WTC11 (cell line): ENCODE measurements at regions not wholly inside any gene's neighbourhood (a gene's known extent, or its start where the extent isn't known, plus 50 kb on each side); places are given as distances from the start of the nearest gene placed in this dataset.

Experiments used
- ATF1 ChIP-seq: sonication (generic); formaldehyde crosslinking; IDR thresholded peaks from 2 replicates; pipeline ENCODE4 v1.8.1; 2023; ENCODE audit warnings: mild to moderate bottlenecking, moderate library complexity, missing genetic modification reagents
- FOXJ3 ChIP-seq: sonication (generic); formaldehyde crosslinking; IDR thresholded peaks from 2 replicates; pipeline ENCODE4 v1.9.0; 2021; ENCODE audit warnings: missing genetic modification reagents, mild to moderate bottlenecking, borderline replicate concordance
- GABPB1 ChIP-seq: sonication (generic); formaldehyde crosslinking; IDR thresholded peaks from 2 replicates; pipeline ENCODE4 v1.8.1; 2023; ENCODE audit warnings: mild to moderate bottlenecking, missing genetic modification reagents
- MXD4 ChIP-seq: fragments of 250-450 bp; sonication (Bioruptor Pico); IDR thresholded peaks from 2 replicates; pipeline ENCODE4 v1.8.0; 2021; ENCODE audit warnings: mild to moderate bottlenecking, moderate library complexity, borderline replicate concordance
- NR1H2 ChIP-seq: sonication (generic); formaldehyde crosslinking; IDR thresholded peaks from 2 replicates; pipeline ENCODE4 v1.9.0; 2021; ENCODE audit warnings: mild to moderate bottlenecking, moderate library complexity, missing genetic modification reagents
- NR2C2 ChIP-seq: sonication (generic); formaldehyde crosslinking; IDR thresholded peaks from 2 replicates; pipeline ENCODE4 v1.8.0; 2022; ENCODE audit warnings: mild to moderate bottlenecking, missing genetic modification reagents
- TF ChIP-seq, protein P1 (sequence below): fragments of 200-600 bp; IDR thresholded peaks from 2 replicates; pipeline ENCODE4 v1.8.0; 2022; ENCODE audit warnings: antibody characterized with exemption
- TF ChIP-seq, protein P2 (sequence below): sonication (generic); formaldehyde crosslinking; IDR thresholded peaks from 2 replicates; pipeline ENCODE4 v1.8.1; 2022; ENCODE audit warnings: mild to moderate bottlenecking, moderate library complexity, missing genetic modification reagents
- TF ChIP-seq, protein P3 (sequence below): sonication (generic); formaldehyde crosslinking; IDR thresholded peaks from 2 replicates; pipeline ENCODE4 v1.8.1; 2023; ENCODE audit warnings: mild to moderate bottlenecking, missing genetic modification reagents

DNA sequence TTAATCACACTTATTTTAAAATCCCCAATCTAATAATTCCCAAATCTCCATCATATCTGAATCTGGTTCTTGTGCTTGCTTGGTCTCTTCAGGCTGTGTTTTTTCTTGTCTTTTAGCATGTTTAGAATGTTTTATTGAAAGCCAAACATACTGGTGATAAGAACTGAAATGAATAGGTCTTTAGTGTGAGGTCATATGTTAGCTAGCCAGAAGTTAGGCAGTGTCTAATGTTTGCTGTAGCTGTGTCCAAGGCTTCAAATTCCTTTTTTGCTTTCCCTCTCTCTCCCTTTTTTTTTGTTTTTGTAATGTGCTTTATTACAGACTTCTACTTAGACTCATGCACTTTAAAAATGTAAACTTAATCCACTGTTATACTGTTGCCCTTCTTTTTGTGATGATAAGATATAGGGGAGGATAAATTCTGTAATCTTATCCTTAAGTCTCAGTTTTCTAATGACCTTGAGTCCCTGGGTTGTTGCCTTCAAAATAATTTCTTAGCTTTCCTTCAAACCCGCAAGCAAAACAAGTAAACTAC, 725.1 kb downstream of the BRINP3 start:
- TF ChIP-seq, protein P1, sequence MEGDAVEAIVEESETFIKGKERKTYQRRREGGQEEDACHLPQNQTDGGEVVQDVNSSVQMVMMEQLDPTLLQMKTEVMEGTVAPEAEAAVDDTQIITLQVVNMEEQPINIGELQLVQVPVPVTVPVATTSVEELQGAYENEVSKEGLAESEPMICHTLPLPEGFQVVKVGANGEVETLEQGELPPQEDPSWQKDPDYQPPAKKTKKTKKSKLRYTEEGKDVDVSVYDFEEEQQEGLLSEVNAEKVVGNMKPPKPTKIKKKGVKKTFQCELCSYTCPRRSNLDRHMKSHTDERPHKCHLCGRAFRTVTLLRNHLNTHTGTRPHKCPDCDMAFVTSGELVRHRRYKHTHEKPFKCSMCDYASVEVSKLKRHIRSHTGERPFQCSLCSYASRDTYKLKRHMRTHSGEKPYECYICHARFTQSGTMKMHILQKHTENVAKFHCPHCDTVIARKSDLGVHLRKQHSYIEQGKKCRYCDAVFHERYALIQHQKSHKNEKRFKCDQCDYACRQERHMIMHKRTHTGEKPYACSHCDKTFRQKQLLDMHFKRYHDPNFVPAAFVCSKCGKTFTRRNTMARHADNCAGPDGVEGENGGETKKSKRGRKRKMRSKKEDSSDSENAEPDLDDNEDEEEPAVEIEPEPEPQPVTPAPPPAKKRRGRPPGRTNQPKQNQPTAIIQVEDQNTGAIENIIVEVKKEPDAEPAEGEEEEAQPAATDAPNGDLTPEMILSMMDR = no peak
- no peak for TF ChIP-seq MXD4 (CRISPR knock-in tag)
- TF ChIP-seq FOXJ3 = no peak
- no peak for TF ChIP-seq NR1H2
- TF ChIP-seq GABPB1 = no peak
- TF ChIP-seq, protein P2, sequence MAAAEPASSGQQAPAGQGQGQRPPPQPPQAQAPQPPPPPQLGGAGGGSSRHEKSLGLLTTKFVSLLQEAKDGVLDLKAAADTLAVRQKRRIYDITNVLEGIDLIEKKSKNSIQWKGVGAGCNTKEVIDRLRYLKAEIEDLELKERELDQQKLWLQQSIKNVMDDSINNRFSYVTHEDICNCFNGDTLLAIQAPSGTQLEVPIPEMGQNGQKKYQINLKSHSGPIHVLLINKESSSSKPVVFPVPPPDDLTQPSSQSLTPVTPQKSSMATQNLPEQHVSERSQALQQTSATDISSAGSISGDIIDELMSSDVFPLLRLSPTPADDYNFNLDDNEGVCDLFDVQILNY (CRISPR knock-in tag) = no peak
- TF ChIP-seq ATF1 (CRISPR knock-in tag) = no peak
- TF ChIP-seq, protein P3, sequence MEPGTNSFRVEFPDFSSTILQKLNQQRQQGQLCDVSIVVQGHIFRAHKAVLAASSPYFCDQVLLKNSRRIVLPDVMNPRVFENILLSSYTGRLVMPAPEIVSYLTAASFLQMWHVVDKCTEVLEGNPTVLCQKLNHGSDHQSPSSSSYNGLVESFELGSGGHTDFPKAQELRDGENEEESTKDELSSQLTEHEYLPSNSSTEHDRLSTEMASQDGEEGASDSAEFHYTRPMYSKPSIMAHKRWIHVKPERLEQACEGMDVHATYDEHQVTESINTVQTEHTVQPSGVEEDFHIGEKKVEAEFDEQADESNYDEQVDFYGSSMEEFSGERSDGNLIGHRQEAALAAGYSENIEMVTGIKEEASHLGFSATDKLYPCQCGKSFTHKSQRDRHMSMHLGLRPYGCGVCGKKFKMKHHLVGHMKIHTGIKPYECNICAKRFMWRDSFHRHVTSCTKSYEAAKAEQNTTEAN (CRISPR knock-in tag) = no peak
- no peak for TF ChIP-seq NR2C2 (CRISPR knock-in tag)
